ENCODE measurements at regions not wholly inside any gene's neighbourhood (a gene's known extent, or its start where the extent isn't known, plus 50 kb on each side); places are given as distances from the start of the nearest gene placed in this dataset.

- DNase-seq (ENCODE audit: low read depth in 3 of 3, low spot score in 2 of 3): no peak
These were observed 87.3 kb upstream of the RFC3 start for GRCh38 chr13:33730619-33731018.

GRCh38 chr13:33735276-33735675, 82.7 kb upstream of the RFC3 start:
- DNase-seq (ENCODE audit: low read depth in 3 of 3, low spot score in 2 of 3): no peak

GRCh38 chr13:33739254-33739653, 78.7 kb upstream of the RFC3 start:
- DNase-seq (ENCODE audit: low read depth in 3 of 3, low spot score in 2 of 3): no peak

- no peak for DNase-seq (ENCODE audit: low read depth in 3 of 3, low spot score in 2 of 3)
These were observed 77.8 kb upstream of the RFC3 start for GRCh38 chr13:33740134-33740538.

GRCh38 chr13:33742321-33742720, 75.6 kb upstream of the RFC3 start:
- DNase-seq (ENCODE audit: low read depth in 3 of 3, low spot score in 2 of 3): no peak

GRCh38 chr13:33743438-33744368, 74.2 kb upstream of the RFC3 start:
- no peak for DNase-seq (ENCODE audit: low read depth in 3 of 3, low spot score in 2 of 3)

GRCh38 chr13:33744589-33745369, 73.2 kb upstream of the RFC3 start:
- no peak for DNase-seq (ENCODE audit: low read depth in 3 of 3, low spot score in 2 of 3)

- DNase-seq (ENCODE audit: low read depth in 3 of 3, low spot score in 2 of 3): no peak
These were observed 72.3 kb upstream of the RFC3 start for GRCh38 chr13:33745370-33746324.

- no peak for DNase-seq (ENCODE audit: low read depth in 3 of 3, low spot score in 2 of 3)
These were observed 71.1 kb upstream of the RFC3 start for GRCh38 chr13:33746867-33747266.

GRCh38 chr13:33751151-33751550, 66.8 kb upstream of the RFC3 start:
- no peak for DNase-seq (ENCODE audit: low read depth in 3 of 3, low spot score in 2 of 3)

- no peak for DNase-seq (ENCODE audit: low read depth in 3 of 3, low spot score in 2 of 3)
These were observed 65.9 kb upstream of the RFC3 start for GRCh38 chr13:33752094-33752493.

- DNase-seq (ENCODE audit: low read depth in 3 of 3, low spot score in 2 of 3): no peak
These were observed 65.4 kb upstream of the RFC3 start for GRCh38 chr13:33752597-33752996.

- no peak for DNase-seq (ENCODE audit: low read depth in 3 of 3, low spot score in 2 of 3)
These were observed 61.0 kb upstream of the RFC3 start for GRCh38 chr13:33756929-33757328.

- no peak for DNase-seq (ENCODE audit: low read depth in 3 of 3, low spot score in 2 of 3)
These were observed 60.2 kb upstream of the RFC3 start for GRCh38 chr13:33757713-33758112.

GRCh38 chr13:33758113-33758512, 59.8 kb upstream of the RFC3 start:
- no peak for DNase-seq (ENCODE audit: low read depth in 3 of 3, low spot score in 2 of 3)

- peak in 1 of 3 donors; percentile 13 for DNase-seq (ENCODE audit: low read depth in 3 of 3, low spot score in 2 of 3)
These were observed 56.2 kb upstream of the RFC3 start for GRCh38 chr13:33761740-33762139.

- DNase-seq (ENCODE audit: low read depth in 3 of 3, low spot score in 2 of 3): no peak
These were observed 54.9 kb upstream of the RFC3 start for GRCh38 chr13:33763021-33763420.

- DNase-seq (ENCODE audit: low read depth in 3 of 3, low spot score in 2 of 3): no peak
These were observed 53.2 kb upstream of the RFC3 start for GRCh38 chr13:33764716-33765115.

GRCh38 chr13:33766329-33767123, 51.4 kb upstream of the RFC3 start:
- DNase-seq (ENCODE audit: low read depth in 3 of 3, low spot score in 2 of 3): no peak

- DNase-seq (ENCODE audit: low read depth in 3 of 3, low spot score in 2 of 3): no peak
These were observed 50.8 kb upstream of the RFC3 start for GRCh38 chr13:33767140-33767539.
